HG03025 (cell line): ENCODE measurements at regions not wholly inside any gene's neighbourhood (a gene's known extent, or its start where the extent isn't known, plus 50 kb on each side); places are given as distances from the start of the nearest gene placed in this dataset.
"Not testable (repeated sequence)": the region's sequence is repeated elsewhere in the genome, so short reads cannot be mapped to it uniquely, and the experiment has no call there.

Experiments
- ATAC-seq: cut with Tn5 transposase; IDR thresholded peaks from one replicate; pipeline ENCODE4 v1.9.1; 2021; ENCODE audit warnings: mild to moderate bottlenecking, moderate library complexity; ENCODE audit not compliant: unreplicated experiment, low FRiP score

GRCh38 chrX:2574271-2574670 is 73.5 kb upstream of the DHRSX start:
- ATAC-seq, result no peak

DNA sequence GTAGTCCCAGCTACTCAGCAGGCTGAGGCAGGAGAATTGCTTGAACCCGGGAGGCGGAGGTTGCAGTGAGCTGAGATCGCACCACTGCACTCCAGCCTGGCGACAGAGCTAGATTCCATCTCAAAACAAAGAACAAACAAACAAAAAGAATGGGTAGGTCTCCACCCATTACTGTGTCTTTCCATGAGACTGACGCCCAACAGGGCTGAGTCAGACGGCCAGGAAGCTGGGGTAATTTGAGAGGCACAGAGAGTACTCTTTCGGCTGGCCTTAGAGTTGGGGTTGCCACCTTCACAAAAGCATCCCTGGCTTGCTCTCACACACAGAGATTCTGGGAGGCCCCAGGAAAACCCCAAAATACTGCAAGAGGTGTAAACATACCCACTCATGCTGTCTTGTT is 72.0 kb upstream of the DHRSX start:
- ATAC-seq, result no peak

- no peak for ATAC-seq
Observed at GRCh38 chrX:2568125-2568524, 67.3 kb upstream of the DHRSX start.

- no peak for ATAC-seq
Observed at GRCh38 chrX:2566055-2566454, 65.3 kb upstream of the DHRSX start.

DNA sequence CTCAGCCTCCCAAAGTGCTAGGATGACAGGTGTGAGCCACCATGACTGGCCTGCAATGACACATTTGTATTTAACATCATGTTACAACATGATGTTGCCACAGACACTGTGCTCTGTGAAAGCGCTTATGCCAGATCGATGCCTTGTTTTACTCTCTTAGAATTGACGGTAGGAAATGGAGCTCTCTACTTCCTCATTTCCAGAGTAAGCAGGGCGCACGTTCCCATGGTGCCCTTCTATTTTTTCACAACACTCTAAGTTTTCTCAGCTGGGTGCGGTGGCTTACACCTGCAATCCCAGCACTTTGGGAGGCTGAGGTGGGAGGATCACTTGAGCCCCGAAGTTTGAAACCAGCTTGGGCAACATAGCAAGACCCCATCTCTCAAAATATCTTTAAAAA is 60.7 kb upstream of the DHRSX start:
- ATAC-seq, result no peak

- ATAC-seq, result no peak
Observed at GRCh38 chrX:2559124-2559523, 58.3 kb upstream of the DHRSX start.

DNA sequence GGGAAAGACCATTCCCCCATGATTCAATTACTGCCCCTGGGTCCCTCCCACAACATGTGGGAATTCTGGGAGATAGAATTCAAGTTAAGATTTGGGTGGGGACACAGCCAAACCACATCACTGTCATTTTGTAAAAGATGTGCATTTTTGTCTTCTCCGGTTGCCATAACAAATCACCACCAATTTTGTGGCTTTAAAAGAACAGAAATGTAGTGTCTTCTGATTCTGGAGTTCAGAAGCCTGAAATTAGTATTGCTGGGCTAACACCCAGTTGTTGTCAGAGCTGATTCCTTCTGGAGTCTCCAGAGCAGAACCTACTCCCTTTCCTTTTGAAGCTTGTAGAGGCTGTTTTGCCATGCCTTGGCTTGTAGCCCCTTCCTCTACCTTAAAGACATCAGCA is 54.1 kb upstream of the DHRSX start:
- ATAC-seq, result no peak

DNA sequence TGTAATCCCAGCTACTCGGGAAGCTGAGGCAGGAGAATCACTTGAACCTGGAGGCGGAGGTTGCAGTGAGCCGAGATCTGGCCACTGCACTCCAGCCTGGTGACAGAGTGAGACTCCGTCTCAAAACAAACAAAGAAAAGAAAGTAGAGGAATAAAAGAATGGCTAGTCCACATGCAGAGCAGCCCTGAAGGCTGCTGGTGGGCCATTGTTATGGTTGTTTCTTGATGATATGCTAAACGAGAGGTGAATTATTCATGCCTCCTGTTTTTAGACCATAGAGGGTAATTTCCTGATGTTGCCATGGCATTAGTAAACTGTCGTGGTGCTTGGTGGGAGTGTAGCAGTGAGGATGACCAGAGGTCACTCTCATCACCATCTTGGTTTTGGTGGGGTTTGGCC is 53.3 kb upstream of the DHRSX start:
- not testable (repeated sequence) for ATAC-seq

GRCh38 chrX:2552621-2553201 is 51.9 kb upstream of the DHRSX start:
- no peak for ATAC-seq

DNA sequence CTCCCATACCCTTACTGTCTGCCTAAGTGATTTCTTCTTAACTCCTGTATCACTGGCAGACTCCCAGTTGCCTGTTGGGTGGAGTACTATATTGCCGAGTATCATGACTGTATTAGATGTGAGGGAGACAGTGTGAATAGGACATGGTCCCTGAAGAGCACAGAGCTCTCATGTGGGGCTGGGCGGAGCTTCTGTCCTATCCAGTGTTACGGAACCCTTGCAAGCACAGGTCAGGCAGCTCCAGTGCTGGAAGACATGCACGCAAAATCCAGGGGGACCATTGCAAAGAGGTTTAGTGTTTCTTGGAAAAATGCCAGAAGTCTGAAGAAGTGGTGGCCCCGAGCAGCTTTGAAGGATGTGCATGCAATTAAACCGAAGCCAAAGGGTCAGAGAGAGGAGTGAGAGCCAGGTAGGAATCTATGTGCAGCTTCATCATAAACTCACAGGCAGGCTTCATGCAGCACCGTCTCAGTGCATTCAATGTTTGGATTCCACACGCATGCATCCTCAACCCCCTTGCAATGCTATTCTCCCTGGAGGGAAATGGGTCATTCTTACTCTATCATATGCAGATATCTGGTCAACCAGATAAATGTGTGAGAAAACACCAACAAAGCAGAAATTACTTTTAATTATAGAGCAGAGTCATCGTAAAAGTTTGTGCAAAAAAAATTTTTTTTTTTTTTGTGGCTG is 49.7 kb upstream of the DHRSX start:
- ATAC-seq, result no peak
